ENCODE measurements at regions not wholly inside any gene's neighbourhood (a gene's known extent, or its start where the extent isn't known, plus 50 kb on each side); places are given as distances from the start of the nearest gene placed in this dataset.
"Not testable (repeated sequence)": the region's sequence is repeated elsewhere in the genome, so short reads cannot be mapped to it uniquely, and the experiment has no call there.

DNA sequence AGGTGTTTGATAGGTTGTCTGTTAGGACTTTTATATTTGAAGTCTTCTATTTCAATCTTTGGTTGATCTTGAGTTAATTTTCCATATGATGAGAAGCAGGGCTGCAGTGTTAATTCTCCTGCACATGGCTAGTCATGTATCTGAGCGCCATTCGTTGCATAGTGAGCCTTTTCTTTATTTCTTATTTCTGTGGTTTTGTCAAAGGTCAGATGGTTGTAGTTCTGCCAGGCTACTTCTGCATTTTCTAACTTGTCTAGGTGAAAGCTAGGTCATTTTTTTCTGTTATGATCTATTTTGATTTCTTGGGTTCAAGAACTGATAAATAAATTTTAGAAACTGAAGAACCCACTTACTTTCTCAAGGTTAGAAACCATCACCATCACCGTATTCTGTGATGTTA is 56.7 kb downstream of the CCDC74A start:
- DNase-seq (ENCODE audit: low read depth): no peak

DNA sequence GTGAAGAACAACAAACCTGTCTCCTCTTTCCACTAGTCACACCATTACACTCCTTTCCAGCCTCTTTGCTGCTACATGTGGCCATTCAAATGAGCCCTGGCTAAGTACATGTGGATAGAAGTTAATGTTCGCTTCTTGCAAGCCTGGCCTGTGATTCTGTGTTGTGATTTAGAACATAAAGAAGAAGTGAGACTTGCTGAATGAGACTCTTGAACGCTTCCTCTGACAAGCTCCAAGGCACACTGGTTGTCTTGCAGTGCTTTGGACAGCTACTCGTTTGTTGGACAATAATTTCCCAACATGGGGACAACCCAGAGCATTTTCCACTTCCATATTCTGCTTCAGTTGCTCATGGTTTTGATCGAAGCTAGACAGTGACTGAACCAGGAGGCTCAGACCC is 57.3 kb downstream of the CCDC74A start:
- DNase-seq (ENCODE audit: low read depth): no peak

DNA sequence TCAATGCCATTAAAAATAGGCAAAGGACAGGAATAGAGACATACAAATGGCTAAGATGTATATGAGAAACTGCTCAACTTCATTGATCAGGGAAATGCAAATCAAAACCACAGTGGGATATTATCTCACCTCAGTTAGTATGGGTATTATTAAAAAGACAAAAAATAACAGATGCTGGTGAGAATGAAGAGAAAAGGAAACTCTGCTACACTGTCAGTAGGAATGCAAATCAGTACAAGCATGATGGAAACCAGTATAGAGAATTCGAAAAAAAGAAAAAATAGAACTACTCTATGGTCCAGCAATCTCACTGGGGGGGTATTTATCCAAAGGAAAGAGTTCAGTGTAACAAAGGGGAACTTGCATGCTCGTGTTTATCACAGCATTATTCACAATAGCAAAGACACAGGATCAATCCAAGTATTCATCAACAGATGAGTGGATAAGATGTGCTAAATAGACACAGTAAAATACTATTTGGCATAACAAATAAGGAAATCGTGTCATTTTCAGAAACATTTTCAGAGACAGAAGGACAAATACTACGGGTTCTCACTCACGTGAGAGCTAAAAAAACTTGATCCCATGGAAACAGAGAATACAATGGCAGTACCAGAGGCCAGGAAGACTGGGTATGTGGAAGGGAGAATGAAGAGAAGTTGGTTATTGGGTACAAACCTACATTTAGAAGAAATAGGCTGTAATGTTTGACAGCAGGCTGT is 60.6 kb downstream of the CCDC74A start:
- no peak for DNase-seq (ENCODE audit: low read depth)

DNA sequence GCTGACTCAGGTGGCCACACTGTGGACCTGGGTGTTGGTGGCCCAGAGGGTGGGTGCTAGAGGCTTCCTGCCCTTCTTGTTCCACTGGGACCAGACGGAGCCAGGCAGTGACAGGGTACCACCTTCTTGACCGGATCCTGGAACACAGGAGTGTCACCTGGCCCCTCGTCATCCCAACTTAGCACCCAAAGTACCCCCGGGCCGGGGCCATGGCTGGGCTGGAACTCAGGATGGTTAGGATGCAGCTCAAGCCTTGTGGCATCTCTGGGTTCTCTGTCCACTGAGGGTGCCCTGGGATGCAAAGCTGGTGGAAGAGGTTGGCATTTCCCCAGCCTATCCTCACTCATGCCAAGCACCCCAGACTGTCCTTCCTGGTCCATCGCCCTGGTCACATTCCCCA is 61.4 kb downstream of the CCDC74A start:
- not testable (repeated sequence) for DNase-seq (ENCODE audit: low read depth)

DNA sequence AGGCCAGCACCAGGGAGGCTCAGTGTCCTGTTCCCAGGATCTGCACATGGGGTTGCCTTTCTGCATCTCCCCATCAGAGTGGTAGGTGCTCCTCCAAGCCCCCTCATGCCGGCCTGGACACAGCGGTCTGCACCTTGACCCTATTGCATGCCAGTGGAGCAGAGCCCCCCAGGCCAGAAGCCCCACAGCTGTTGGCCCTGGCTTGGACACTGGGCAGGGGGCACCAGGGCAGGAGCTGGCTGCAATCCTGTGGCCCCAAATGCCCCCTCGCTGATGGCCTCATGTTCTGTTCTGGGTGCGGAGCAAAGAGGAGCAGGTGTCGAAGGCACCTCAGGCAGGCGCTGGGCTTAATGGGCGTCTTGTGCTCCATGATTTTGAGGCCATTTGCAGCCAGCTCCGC is 62.7 kb downstream of the CCDC74A start:
- DNase-seq (ENCODE audit: low read depth): no peak

DNA sequence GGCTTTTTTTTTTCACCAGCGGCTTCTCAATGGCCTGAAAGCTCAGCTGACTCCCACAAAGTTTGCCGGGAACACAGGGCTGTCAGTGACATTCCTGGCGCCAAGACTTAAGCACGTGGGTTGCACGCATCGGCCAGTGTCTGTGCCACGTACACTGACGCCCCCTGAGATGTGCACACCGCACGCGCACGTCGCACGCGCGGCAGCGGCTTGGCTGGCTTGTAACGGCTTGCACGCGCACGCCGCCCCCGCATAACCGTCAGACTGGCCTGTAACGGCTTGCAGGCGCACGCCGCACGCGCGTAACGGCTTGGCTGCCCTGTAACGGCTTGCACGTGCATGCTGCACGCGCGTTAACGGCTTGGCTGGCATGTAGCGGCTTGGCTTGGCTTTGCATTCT is 63.2 kb downstream of the CCDC74A start:
- DNase-seq (ENCODE audit: low read depth): no peak

DNA sequence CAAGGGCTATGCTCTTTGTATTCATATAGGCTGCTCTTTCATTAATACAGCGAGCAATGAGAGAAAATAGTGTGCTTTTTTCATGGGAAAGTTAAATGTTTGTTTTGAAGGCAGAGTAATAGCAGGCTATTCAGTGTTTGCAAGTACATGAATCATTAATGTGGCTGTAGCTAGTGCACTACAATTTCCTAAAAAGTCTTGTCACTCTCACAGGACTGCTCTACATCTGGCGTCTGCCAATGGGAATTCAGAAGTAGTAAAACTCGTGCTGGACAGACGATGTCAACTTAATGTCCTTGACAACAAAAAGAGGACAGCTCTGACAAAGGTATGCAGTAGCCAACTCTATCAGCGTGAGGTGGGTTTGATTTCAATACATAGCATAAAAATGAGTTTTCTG is 68.9 kb downstream of the CCDC74A start:
- not testable (repeated sequence) for DNase-seq (ENCODE audit: low read depth)

DNA sequence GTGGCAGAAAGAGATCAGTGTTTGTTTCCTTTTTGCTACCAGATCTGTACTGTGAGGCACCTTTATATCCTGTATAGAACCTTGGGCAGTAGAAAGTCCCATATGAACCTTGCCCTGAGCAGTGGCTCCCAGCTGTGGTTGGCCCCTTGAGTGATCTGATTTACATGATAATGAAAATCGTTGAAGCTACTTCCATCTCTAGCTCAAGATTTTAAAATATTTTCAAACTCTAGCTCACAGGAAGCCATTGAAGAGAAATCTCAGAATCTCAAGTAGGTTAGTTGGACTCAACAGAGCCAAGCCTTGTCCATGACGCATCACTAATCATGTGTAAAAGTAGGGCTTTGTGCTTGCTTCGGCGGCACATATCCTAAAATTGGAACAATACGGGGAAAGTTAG is 74.8 kb downstream of the CCDC74A start:
- DNase-seq (ENCODE audit: low read depth): not testable (repeated sequence)

DNA sequence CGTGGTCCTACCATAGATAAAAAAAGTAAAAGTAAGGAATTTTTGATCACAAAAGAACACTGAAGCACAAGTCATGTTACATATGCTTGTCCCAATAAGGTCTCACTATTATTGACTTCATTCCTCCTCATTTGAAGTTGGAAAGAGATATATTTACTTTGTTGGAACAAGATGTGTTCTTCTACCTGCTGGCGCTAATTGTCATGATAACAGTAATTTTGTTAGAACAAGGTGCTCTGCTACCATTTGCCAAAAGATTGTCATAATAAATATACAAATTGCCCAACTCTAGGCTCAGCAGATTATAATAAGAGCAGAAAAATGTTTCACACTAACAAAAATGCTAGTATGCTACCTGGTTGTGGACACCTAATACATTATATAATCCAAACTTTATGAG is 77.0 kb downstream of the CCDC74A start:
- not testable (repeated sequence) for DNase-seq (ENCODE audit: low read depth)

DNA sequence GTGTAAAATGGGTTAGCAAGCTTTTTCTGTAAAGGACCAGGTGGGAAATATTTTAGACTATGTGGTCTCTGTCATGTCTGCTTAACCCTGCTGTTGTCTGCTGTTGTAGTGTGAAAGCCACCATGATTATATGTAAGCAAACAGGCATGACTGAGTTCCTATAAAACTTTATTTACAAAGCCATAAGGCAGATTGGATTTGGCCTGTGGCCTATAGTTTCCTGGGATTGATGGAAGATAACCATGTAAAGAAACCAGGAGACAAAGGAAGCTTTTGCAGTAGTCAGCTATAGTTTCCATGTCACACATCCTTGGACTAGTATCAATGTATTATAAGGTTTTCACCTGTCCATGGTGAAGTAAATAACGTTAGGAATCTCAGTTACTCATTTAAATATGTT is 78.7 kb downstream of the CCDC74A start:
- DNase-seq (ENCODE audit: low read depth): not testable (repeated sequence)

DNA sequence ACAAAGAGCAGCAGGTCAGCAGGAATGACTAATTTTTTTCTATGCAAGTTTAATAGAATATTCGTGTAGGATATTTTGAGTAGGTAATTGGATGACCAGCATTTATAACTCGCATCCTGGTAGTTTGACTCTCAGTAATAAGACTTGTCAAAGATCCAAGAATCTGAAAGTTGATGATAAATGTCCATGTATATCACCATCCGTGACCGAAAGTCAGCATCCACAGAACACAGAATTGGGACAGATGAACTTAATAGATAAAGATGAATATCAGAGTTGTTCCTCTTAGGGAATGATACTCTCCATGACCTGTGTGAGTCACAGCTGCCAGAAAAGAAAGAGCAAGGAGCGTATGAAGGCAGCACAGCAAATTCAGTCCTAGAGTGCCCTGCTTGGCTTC is 79.4 kb downstream of the CCDC74A start:
- DNase-seq (ENCODE audit: low read depth): not testable (repeated sequence)

DNA sequence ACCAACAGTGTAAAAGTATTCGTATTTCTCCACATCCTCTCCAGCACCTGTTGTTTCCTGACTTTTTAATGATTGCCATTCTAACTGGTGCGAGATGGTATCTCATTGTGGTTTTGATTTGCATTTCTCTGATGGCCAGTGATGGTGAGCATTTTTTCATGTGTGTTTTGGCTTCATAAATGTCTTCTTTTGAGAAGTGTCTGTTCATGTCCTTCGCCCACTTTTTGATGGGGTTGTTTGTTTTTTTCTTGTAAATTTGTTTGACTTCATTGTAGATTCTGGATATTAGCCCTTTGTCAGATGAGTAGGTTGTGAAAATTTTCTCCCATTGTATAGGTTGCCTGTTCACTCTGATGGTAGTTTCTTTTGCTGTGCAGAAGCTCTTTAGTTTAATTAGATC is 86.9 kb downstream of the CCDC74A start:
- not testable (repeated sequence) for DNase-seq (ENCODE audit: low read depth)

DNA sequence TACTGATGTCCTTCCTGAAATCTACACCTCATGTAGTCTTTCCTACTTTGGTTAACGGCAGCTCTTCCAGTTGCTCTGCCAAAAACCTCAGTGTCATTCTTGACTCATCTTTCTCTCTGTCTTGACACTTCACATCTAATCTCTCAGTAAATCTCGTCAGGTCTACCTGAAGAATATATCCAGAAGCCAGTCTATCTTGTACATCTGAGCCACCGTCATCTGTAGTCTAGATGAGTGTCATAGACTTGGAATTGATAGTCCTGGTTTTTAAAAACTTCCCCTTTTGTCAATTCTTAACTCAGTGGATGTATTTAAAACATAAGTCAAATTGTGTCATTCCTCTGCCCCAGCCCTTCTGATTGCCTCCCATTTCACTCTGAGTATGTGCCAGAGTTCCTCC is 90.6 kb downstream of the CCDC74A start:
- not testable (repeated sequence) for DNase-seq (ENCODE audit: low read depth)

DNA sequence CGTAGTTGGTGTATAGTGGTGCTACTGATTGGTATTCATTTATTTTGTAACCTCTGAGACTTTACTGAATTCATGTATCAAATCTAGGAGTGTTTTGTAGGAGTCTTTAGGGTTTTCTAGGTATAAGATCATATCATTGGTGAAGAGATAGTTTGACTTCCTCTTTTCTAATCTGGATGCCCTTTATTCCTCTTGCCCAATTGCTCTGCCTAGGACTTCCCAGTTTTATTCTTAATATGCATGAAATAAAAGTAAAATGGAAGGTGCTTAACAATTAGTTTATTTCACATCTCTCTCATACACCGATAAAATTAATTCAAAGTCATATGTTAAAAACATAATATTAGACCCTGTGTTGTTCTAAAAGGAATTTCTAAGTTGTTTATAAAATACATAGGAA is 95.2 kb downstream of the CCDC74A start:
- not testable (repeated sequence) for DNase-seq (ENCODE audit: low read depth)

DNA sequence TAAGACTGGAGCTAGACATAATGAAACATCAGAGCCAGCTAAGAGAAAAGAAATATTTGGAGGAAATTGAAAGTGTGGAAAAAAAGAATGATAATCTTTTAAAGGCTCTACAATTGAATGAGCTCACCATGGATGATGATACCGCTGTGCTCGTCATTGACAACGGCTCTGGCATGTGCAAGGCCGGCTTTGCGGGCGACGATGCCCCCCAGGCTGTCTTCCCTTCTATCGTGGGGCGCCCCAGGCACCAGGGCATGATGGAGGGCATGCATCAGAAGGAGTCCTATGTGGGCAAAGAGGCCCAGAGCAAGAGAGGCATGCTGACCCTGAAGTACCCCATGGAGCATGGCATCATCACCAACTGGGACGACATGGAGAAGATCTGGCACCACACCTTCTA is 98.3 kb downstream of the CCDC74A start:
- DNase-seq (ENCODE audit: low read depth): not testable (repeated sequence)

DNA sequence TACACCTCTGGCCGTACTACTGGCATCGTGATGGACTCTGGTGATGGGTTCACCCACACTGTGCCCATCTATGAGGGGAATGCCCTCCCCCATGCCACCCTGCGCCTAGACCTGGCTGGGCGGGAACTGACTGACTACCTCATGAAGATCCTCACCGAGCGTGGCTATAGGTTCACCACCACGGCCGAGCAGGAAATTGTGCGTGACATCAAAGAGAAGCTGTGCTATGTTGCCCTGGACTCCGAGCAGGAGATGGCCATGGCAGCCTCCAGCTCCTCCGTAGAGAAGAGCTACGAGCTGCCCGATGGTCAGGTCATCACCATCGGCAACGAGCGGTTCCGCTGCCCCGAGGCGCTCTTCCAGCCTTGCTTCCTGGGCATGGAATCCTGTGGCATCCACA is 98.9 kb downstream of the CCDC74A start:
- not testable (repeated sequence) for DNase-seq (ENCODE audit: low read depth)

DNA sequence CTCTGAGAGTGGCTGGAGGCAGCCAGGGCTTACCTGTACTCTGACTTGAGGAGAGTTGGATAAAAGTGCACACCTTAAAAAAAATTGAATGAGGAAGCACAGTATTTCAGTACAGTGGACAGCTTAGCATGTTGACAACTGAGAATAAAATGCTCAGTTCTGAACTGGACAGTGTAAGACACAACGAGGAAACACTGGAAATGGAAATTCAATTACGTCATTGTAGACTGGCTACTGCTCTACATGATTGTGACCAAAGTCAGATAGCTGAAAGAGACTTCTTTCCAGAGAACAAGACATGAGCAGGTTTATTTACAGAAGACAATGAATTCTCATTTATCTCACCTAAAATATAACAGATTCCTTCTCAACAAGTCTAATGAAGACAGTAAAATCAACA is 100.1 kb downstream of the CCDC74A start:
- not testable (repeated sequence) for DNase-seq (ENCODE audit: low read depth)

DNA sequence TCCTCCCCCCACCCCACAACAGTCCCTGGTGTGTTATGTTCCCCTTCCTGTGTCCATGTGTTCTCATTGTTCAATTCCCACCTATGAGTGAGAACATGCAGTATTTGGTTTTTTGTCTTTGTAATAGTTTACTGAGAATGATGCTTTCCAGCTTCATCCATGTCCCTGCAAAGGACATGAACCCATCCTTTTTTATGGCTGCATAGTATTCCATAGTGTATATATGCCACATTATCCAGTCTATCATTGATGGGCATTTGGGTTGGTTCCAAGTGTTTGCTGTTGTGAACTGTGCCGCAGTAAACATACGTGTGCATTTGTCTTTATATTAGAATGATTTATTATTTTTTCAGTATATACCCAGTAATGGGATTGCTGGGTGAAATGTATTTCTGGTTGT is 104.0 kb downstream of the CCDC74A start:
- not testable (repeated sequence) for DNase-seq (ENCODE audit: low read depth)

DNA sequence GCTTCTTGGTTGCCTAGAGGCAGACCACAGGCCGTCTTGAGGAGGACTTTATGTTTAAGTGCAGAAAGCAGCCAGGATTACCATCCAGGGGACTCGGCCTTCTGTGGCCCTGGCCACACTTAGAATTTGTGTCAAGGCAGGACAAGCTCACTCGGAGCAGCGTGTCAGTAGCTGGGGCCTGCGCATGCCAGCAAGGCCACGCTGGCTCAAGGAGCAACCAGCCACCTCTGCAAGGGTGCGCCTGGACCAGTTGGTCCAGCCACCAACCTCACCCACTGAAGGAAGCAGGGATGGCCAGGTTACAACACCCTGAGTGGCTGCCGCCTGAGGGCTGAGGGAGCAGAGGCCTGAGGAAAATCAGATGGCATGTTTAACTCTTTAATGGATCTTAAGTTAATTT is 105.7 kb downstream of the CCDC74A start:
- not testable (repeated sequence) for DNase-seq (ENCODE audit: low read depth)

DNA sequence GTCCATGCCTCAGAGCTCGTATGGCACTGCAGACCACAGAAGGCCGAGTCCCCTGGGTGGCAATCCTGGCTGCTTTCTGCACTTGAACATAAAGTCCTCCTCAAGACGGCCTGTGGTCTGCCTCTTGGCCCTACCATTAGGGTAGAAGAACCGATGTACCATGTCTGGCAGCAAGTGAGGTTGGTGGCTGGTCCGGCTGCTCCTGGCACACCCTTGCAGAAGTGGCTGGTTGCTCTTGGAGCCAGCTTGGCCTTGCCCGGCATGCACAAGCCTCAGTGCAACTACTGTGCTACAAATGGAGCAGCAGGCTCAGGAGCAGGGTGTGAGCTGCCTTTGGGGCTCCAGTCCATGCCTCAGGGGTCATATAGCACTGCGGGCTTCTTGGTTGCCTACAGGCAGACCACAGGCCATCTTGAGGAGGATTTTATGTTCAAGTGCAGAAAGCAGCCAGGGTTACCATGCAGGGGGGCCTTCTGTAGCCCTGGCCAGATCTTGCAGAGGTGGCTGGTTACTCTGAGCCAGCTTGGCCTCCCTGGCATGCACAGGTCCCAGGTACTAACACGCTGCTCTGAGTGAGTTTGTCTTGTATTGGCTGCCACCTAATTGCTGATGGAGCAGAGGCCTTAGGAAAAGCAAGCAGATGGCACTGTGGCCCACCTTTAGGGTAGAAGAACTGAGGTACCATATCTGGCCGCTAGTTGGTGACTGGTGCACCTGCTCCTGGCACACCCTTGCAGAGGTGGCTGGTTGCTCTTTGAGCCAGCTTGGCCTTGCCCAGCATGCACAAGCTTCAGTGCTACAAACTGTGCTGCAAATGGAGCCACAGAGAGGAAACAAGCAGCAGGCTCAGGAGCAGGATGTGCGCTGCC is 106.4 kb downstream of the CCDC74A start:
- DNase-seq (ENCODE audit: low read depth): not testable (repeated sequence)

DNA sequence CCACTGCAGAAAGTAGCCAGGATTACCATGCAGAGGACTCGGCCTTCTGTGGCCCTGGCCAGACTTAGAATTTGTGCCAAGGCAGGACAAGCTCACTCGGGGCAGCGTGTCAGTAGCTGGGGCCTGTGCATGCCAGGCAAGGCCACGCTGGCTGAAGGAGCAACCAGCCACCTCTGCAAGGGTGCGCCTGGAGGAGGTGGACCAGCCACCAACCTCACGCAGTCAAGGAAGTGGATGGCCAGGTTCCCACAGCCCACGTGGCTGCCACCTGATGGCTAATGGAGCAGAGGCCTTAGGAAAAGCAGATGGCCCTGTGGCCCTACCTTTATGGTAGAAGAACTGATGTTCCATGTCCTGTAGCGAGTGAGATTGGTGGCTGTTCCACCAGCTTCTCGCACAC is 107.9 kb downstream of the CCDC74A start:
- DNase-seq (ENCODE audit: low read depth): no peak

DNA sequence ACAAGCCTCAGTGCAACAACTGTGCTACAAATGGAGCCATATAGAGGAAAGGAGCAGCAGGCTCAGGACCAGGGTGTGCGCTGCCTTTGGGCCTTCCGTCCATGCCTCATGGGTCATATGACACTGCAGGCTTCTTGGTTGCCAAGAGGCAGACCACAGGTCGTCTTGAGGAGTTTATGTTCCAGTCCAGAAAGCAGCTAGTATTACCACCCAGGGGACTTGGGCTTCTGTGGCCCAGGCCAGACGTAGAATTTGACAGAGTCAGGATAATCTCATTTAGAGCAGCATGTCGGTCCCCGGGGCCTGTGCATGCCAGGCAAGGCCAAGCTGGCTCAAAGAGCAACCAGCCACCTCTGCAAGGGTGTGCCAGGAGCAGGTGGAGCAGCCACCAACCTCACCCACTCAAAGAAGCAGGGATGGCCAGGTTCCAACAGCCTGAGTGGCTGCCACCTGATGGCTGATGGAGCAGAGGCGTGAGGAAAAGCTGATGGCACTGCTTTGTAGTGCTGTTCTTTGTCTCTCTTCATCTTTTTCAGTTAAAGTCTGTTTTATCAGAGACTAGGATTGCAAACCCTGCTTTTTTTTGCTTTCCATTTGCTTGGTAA is 109.1 kb downstream of the CCDC74A start:
- DNase-seq (ENCODE audit: low read depth): not testable (repeated sequence)

All from stimulated activated CD4-positive, alpha-beta T cell treated with anti-CD3 and anti-CD28 coated beads, Interleukin-2, amount 100 ng/mL, for 4 hours (primary cell).